Kidney (tissue), 13 donors: ENCODE measurements at regions not wholly inside any gene's neighbourhood (a gene's known extent, or its start where the extent isn't known, plus 50 kb on each side); places are given as distances from the start of the nearest gene placed in this dataset.

Experiments used
- DNase-seq, 5 donors: peaks; one replicate each; pipeline ENCODE4 v3.0.0-alpha.2; 2013 to 2020
- FAIRE-seq: peaks from 2 replicates; lab custom pipeline; 2012; peaks lifted over from hg19 to GRCh38; lab: Jason Lieb, UNC
- H3K27ac ChIP-seq, 2 donors: one replicate each; pipeline ENCODE4 v1.7.0; 2013; ENCODE audit warnings: low read depth in 2 of 2, low read length in 2 of 2, inconsistent platforms in 1 of 2
- H3K27me3 ChIP-seq: one replicate; pipeline ENCODE4 v1.7.1; 2013; ENCODE audit warnings: low read length, inconsistent platforms; ENCODE audit not compliant: control insufficient read depth, insufficient read depth
- H3K36me3 ChIP-seq, 3 donors: one replicate each; pipeline versions ENCODE4 v1.7.0 to v1.7.1; 2013; ENCODE audit warnings: low read length in 3 of 3, control low read depth in 1 of 3, inconsistent platforms in 1 of 3; ENCODE audit not compliant: insufficient read depth in 3 of 3, control insufficient read depth in 2 of 3
- H3K4me1 ChIP-seq, 3 donors: one replicate each; pipeline versions ENCODE4 v1.7.0 to v1.7.1; 2013; ENCODE audit warnings: low read length in 3 of 3, inconsistent platforms in 1 of 3, low read depth in 1 of 3; ENCODE audit not compliant: control insufficient read depth in 2 of 3, insufficient read depth in 2 of 3
- H3K4me3 ChIP-seq, 3 donors: one replicate each; pipeline versions ENCODE4 v1.7.0 to v1.8.1; 2013; ENCODE audit warnings: low read length in 3 of 3, control low read depth in 1 of 3, inconsistent platforms in 1 of 3
- H3K9ac ChIP-seq, 3 donors: one replicate each; pipeline versions ENCODE4 v1.7.0 to v1.7.1; 2013; ENCODE audit warnings: low read length in 3 of 3, control low read depth in 1 of 3, inconsistent platforms in 1 of 3
- H3K9me3 ChIP-seq, 3 donors: one replicate each; pipeline versions ENCODE4 v1.7.0 to v1.7.1; 2013; ENCODE audit warnings: low read length in 3 of 3, control low read depth in 1 of 3, inconsistent platforms in 1 of 3; ENCODE audit not compliant: control insufficient read depth in 2 of 3, insufficient read depth in 1 of 3
- CTCF ChIP-seq: IDR thresholded peaks from 3 replicates; pipeline ENCODE4 v1.5.1; 2012; ENCODE audit warnings: mild to moderate bottlenecking, moderate library complexity, borderline replicate concordance; ENCODE audit not compliant: insufficient read depth; ENCODE audit errors: extremely low read depth
- intact Hi-C: fragments of 100-400 bp; cut with DNase I; formaldehyde crosslinking; loops from one replicate; pipeline ENCODE4 v1.11.1; 2022
- donor health status: control.
- donor health status: control.
- donor health status: control.
- donor health status: control.
- donor health status: control.
- donor health status: DM: yes; HTN: yes; CAD: no.
- donor health status: Normal renal cell carcinoma (clear cell type).

GRCh38 chr9:135344523-135344901 is 135.1 kb upstream of the PPP1R26 start:
- no peaks in the 10 kb centered on the region for H3K4me1 ChIP-seq
- DNase-seq (peak in 1 of 5 donors; percentile 37), FAIRE-seq (no peak)
- H3K27ac ChIP-seq = no peak overlapping the region
- intact Hi-C loops = no loop called here
- H3K9ac ChIP-seq = no peak overlapping the region
- TF ChIP-seq CTCF = no peak
- no peaks in the 10 kb centered on the region for H3K9me3 ChIP-seq
- H3K4me3 ChIP-seq = no peak overlapping the region
- H3K36me3 ChIP-seq = no peaks in the 10 kb centered on the region
- no peaks in the 10 kb centered on the region for H3K27me3 ChIP-seq

- Histone ChIP-seq H3K9me3 (no peaks in the 10 kb centered on the region), H3K36me3 (no peaks in the 10 kb centered on the region), H3K27ac (no peak overlapping the region), H3K4me1 (no peaks in the 10 kb centered on the region), H3K4me3 (no peak overlapping the region), H3K9ac (no peak overlapping the region), H3K27me3 (no peaks in the 10 kb centered on the region)
- intact Hi-C loops = loop anchor here (5.0 kb wide), 1 partner anchor 258 kb away; the partner anchor contains the start of gene OLFM1
- FAIRE-seq = no peak
- TF ChIP-seq CTCF = no peak
- DNase-seq = peak in 1 of 5 donors; percentile 40
Measured at GRCh38 chr9:135344915-135345500, 134.6 kb upstream of the PPP1R26 start.

- no peaks in the 10 kb centered on the region for H3K9me3 ChIP-seq
- DNase-seq (peak in 1 of 5 donors; percentile 59), FAIRE-seq (no peak)
- no peaks in the 10 kb centered on the region for H3K27me3 ChIP-seq
- no peaks in the 10 kb centered on the region for H3K36me3 ChIP-seq
- no peak for TF ChIP-seq CTCF
- no peaks in the 10 kb centered on the region for H3K4me1 ChIP-seq
- H3K27ac ChIP-seq = no peak overlapping the region
- H3K4me3 ChIP-seq = no peak overlapping the region
- H3K9ac ChIP-seq = no peak overlapping the region
- intact Hi-C loops = loop anchor here (5.0 kb wide), 1 partner anchor 259 kb away; the partner anchor contains the start of gene OLFM1
Measured at GRCh38 chr9:135345775-135346433, 133.7 kb upstream of the PPP1R26 start.
